K562 (cell line): ENCODE measurements at regions not wholly inside any gene's neighbourhood (a gene's known extent, or its start where the extent isn't known, plus 50 kb on each side); places are given as distances from the start of the nearest gene placed in this dataset.

Experiments
- CAMTA2 ChIP-seq: fragments of 250-450 bp; sonication (Bioruptor Pico); conservative IDR thresholded peaks from 2 replicates; pipeline ENCODE4 v1.5.1; 2022
- ZNF561 ChIP-seq: fragments of 450-650 bp; formaldehyde crosslinking; conservative IDR thresholded peaks from 2 replicates; pipeline ENCODE4 v1.4.0; 2020; ENCODE audit warnings: mild to moderate bottlenecking, moderate library complexity
- TF ChIP-seq, protein P1 (sequence below): fragments of 250-450 bp; sonication (Bioruptor Pico); IDR thresholded peaks from 2 replicates; pipeline ENCODE4 v1.4.0; 2020
- TF ChIP-seq, protein P2 (sequence below): fragments of 450-650 bp; formaldehyde crosslinking; IDR thresholded peaks from 2 replicates; pipeline ENCODE4 v1.4.0; 2020; ENCODE audit warnings: mild to moderate bottlenecking

DNA sequence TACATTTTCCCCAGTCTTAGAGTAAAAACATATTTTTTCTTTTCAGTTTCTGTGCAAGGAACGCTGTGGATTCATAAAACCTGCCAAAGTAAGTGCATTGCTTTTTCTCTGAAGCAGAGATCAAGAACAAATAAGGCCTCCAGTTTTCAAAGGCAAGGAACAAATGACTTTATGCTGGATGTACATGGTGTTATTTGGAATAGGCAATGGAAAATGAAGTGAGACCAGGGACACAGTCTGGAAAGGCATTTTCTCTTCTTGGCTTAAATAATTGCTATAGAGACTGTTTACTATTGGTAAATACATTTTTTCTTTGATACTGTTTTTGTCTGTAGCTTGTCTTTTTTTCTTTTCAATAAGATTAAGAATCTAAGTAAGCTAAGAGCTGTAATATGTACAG, 725.9 kb upstream of the MDGA2 start (continued):
- TF ChIP-seq, protein P1, sequence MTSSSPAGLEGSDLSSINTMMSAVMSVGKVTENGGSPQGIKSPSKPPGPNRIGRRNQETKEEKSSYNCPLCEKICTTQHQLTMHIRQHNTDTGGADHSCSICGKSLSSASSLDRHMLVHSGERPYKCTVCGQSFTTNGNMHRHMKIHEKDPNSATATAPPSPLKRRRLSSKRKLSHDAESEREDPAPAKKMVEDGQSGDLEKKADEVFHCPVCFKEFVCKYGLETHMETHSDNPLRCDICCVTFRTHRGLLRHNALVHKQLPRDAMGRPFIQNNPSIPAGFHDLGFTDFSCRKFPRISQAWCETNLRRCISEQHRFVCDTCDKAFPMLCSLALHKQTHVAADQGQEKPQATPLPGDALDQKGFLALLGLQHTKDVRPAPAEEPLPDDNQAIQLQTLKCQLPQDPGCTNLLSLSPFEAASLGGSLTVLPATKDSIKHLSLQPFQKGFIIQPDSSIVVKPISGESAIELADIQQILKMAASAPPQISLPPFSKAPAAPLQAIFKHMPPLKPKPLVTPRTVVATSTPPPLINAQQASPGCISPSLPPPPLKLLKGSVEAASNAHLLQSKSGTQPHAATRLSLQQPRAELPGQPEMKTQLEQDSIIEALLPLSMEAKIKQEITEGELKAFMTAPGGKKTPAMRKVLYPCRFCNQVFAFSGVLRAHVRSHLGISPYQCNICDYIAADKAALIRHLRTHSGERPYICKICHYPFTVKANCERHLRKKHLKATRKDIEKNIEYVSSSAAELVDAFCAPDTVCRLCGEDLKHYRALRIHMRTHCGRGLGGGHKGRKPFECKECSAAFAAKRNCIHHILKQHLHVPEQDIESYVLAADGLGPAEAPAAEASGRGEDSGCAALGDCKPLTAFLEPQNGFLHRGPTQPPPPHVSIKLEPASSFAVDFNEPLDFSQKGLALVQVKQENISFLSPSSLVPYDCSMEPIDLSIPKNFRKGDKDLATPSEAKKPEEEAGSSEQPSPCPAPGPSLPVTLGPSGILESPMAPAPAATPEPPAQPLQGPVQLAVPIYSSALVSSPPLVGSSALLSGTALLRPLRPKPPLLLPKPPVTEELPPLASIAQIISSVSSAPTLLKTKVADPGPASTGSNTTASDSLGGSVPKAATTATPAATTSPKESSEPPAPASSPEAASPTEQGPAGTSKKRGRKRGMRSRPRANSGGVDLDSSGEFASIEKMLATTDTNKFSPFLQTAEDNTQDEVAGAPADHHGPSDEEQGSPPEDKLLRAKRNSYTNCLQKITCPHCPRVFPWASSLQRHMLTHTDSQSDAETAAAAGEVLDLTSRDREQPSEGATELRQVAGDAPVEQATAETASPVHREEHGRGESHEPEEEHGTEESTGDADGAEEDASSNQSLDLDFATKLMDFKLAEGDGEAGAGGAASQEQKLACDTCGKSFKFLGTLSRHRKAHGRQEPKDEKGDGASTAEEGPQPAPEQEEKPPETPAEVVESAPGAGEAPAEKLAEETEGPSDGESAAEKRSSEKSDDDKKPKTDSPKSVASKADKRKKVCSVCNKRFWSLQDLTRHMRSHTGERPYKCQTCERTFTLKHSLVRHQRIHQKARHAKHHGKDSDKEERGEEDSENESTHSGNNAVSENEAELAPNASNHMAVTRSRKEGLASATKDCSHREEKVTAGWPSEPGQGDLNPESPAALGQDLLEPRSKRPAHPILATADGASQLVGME (CRISPR knock-in tag) = no peak
- TF ChIP-seq CAMTA2 (no peak), ZNF561 (CRISPR knock-in tag) (no peak)
- TF ChIP-seq, protein P2, sequence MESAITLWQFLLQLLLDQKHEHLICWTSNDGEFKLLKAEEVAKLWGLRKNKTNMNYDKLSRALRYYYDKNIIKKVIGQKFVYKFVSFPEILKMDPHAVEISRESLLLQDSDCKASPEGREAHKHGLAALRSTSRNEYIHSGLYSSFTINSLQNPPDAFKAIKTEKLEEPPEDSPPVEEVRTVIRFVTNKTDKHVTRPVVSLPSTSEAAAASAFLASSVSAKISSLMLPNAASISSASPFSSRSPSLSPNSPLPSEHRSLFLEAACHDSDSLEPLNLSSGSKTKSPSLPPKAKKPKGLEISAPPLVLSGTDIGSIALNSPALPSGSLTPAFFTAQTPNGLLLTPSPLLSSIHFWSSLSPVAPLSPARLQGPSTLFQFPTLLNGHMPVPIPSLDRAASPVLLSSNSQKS = no peak
